MCF 10A (cell line): ENCODE measurements at regions not wholly inside any gene's neighbourhood (a gene's known extent, or its start where the extent isn't known, plus 50 kb on each side); places are given as distances from the start of the nearest gene placed in this dataset.

Source experiments
- BruUV-seq: library from RNA; stranded (reverse); fragments of 400-500 nt; replicated peaks from 2 replicates; lab custom pipeline; 2021; lab: Mats Ljungman, UMichigan
- CTCF ChIA-PET: fragments of 300-600 bp; sonication (Branson Sonifier 250); formaldehyde crosslinking; extraction: SDS; loops from one replicate; lab custom pipeline; 2021; ENCODE audit warnings: antibody characterized with exemption, inconsistent platforms; lab: Yijun Ruan, JAX
- POLR2A ChIA-PET: fragments of 300-600, 350-650 bp; sonication (Branson Sonifier 250); formaldehyde crosslinking; extraction: SDS; loops from one replicate; lab custom pipeline; 2020; ENCODE audit warnings: antibody characterized with exemption, inconsistent platforms; lab: Yijun Ruan, JAX
- DNase-seq: peaks from one replicate; pipeline ENCODE4 v3.0.0-alpha.2; 2018; ENCODE audit not compliant: unreplicated experiment
- H3K27ac Mint-ChIP-seq: one replicate; pipeline ENCODE4 v1.8.0; 2022; ENCODE audit warnings: mild to moderate bottlenecking, low read depth, mixed read lengths; ENCODE audit not compliant: unreplicated experiment
- H3K27me3 Mint-ChIP-seq: one replicate; pipeline ENCODE4 v1.8.0; 2022; ENCODE audit warnings: mixed read lengths; ENCODE audit not compliant: insufficient read depth, unreplicated experiment
- H3K36me3 Mint-ChIP-seq: one replicate; pipeline ENCODE4 v1.8.0; 2022; ENCODE audit warnings: mild to moderate bottlenecking, moderate library complexity, mixed read lengths; ENCODE audit not compliant: insufficient read depth, unreplicated experiment
- H3K4me1 Mint-ChIP-seq: one replicate; pipeline ENCODE4 v1.8.0; 2022; ENCODE audit warnings: mixed read lengths; ENCODE audit not compliant: insufficient read depth, unreplicated experiment
- H3K4me3 Mint-ChIP-seq: one replicate; pipeline ENCODE4 v1.8.0; 2022; ENCODE audit warnings: mild to moderate bottlenecking, moderate library complexity, mixed read lengths; ENCODE audit not compliant: unreplicated experiment
- H3K9me3 Mint-ChIP-seq: one replicate; pipeline ENCODE4 v1.8.0; 2022; ENCODE audit warnings: mixed read lengths; ENCODE audit not compliant: unreplicated experiment
- intact Hi-C: fragments of 100-400 bp; cut with micrococcal nuclease; formaldehyde crosslinking; loops from 2 replicates; pipeline ENCODE4 v1.14.1; 2022
- TF ChIP-seq, protein P1 (sequence below): fragments of 200-600 bp; IDR thresholded peaks from one replicate; pipeline ENCODE4 v1.8.0; 2022; ENCODE audit warnings: antibody characterized with exemption, mild to moderate bottlenecking; ENCODE audit not compliant: unreplicated experiment

DNA sequence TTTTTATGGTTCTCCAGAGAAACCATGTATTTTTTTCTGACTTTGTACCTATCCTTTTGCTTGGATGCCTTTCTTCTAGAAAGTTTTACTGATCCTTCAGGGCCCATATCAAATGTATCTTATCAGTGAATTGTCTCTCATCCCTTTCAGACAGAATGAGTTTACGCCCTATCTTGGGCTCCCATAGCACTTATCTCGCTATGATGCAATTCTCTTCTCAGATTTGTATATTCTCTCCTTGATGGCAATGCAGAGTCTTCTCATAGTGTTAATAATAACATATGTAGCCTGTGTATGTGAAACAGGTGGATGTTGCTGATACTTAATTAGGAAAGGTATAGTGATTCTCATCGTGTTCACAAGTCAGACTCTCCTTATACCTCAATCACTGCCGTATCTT lies 336.2 kb downstream of the UTRN start:
- H3K4me1 Mint-ChIP-seq: no peaks in the 10 kb centered on the region
- no peaks in the 10 kb centered on the region for H3K27me3 Mint-ChIP-seq
- TF ChIP-seq, protein P1, sequence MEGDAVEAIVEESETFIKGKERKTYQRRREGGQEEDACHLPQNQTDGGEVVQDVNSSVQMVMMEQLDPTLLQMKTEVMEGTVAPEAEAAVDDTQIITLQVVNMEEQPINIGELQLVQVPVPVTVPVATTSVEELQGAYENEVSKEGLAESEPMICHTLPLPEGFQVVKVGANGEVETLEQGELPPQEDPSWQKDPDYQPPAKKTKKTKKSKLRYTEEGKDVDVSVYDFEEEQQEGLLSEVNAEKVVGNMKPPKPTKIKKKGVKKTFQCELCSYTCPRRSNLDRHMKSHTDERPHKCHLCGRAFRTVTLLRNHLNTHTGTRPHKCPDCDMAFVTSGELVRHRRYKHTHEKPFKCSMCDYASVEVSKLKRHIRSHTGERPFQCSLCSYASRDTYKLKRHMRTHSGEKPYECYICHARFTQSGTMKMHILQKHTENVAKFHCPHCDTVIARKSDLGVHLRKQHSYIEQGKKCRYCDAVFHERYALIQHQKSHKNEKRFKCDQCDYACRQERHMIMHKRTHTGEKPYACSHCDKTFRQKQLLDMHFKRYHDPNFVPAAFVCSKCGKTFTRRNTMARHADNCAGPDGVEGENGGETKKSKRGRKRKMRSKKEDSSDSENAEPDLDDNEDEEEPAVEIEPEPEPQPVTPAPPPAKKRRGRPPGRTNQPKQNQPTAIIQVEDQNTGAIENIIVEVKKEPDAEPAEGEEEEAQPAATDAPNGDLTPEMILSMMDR: no peak
- no TSS peak for BruUV-seq
- CTCF ChIA-PET: interaction anchor here (0.8 kb wide), 1 partner anchor 406 kb away, joined by 4 read pairs; no protein-coding TSS in a partner anchor
- no peak for DNase-seq
- intact Hi-C loops: no loop called here
- POLR2A ChIA-PET: no interaction called here
- no peak overlapping the region for H3K27ac Mint-ChIP-seq
- H3K9me3 Mint-ChIP-seq: no peaks in the 10 kb centered on the region
- no peak overlapping the region for H3K4me3 Mint-ChIP-seq
- H3K36me3 Mint-ChIP-seq: no peaks in the 10 kb centered on the region

DNA sequence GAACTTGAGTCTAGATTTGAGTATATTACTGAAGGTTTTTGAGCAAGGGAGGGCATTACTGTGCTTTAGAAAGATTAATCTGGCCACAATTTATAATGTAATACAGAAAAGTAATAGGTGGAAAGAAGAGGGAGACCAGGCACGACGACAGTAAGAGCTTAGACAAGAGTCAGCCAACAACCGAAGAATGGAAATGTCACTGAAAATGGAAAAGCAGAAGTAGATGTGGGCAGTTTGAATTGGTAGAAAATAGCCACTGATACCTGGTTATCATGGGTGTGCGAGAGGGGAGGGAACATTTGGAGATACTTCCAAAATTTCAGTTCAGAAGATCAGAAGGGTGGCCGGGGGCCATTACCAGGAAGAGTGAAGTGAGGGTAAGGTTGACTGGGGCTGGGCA lies 339.1 kb downstream of the UTRN start:
- Mint-ChIP-seq H3K4me3 (no peak overlapping the region), H3K9me3 (no peaks in the 10 kb centered on the region), H3K36me3 (no peaks in the 10 kb centered on the region), H3K27me3 (no peaks in the 10 kb centered on the region), H3K27ac (no peak overlapping the region), H3K4me1 (no peaks in the 10 kb centered on the region)
- no TSS peak for BruUV-seq
- ChIA-PET CTCF (no interaction called here), POLR2A (no interaction called here)
- TF ChIP-seq, protein P1: no peak
- intact Hi-C loops: no loop called here
- DNase-seq: no peak

DNA sequence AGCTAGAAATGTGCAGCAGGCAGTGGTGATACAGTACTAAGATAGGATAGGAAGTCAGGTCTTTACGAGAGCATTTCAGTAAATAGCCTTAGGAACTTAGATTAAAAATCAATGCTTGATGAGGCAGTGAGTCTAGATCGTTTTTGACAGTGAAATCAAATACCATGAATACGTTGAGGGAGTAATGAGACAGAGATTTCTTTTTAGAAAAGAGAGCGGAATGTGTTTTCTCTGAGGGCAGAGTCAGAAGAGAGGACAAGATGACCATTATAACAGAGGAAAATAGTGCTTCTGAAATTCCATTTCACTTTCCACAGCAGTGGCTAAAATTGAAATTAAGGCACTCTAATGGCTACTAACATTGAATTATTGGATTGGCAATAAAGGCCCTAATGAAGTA lies 339.6 kb downstream of the UTRN start:
- ChIA-PET POLR2A (no interaction called here), CTCF (no interaction called here)

DNA sequence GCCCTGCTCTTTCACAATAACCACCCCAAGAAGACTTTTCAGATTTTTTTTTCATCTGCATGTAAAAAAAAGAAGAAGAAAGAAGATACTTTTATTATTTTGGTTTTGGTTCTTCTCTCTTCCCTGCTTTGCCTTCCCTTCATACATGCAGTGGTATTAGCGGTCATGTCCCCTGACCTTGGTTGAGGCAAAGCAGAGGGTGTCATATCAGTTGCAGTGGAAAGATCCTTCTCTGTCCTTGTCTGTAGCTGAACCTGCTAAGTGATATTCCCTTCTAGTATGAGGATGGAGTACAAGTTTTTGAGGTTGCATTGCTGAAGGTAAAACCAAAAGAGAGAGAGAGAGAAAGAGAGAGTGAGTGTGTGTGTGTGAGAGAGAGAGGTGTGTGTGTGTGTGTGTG lies 345.7 kb downstream of the UTRN start:
- no peaks in the 10 kb centered on the region for H3K27me3 Mint-ChIP-seq
- no TSS peak for BruUV-seq
- DNase-seq: no peak
- POLR2A ChIA-PET: no interaction called here
- H3K27ac Mint-ChIP-seq: no peak overlapping the region
- H3K36me3 Mint-ChIP-seq: no peaks in the 10 kb centered on the region
- no peak overlapping the region for H3K4me3 Mint-ChIP-seq
- intact Hi-C loops: no loop called here
- TF ChIP-seq, protein P1: no peak
- CTCF ChIA-PET: interaction anchor here (0.7 kb wide), 1 partner anchor 57 kb away, joined by 4 read pairs; no protein-coding TSS in a partner anchor
- no peaks in the 10 kb centered on the region for H3K4me1 Mint-ChIP-seq
- no peaks in the 10 kb centered on the region for H3K9me3 Mint-ChIP-seq

More for the DNA sequence above, 339.6 kb downstream of the UTRN start:
- no peak overlapping the region for H3K4me3 Mint-ChIP-seq
- H3K27ac Mint-ChIP-seq: no peak overlapping the region
- BruUV-seq: no TSS peak
- no peaks in the 10 kb centered on the region for H3K9me3 Mint-ChIP-seq
- H3K4me1 Mint-ChIP-seq: no peaks in the 10 kb centered on the region
- intact Hi-C loops: no loop called here
- no peaks in the 10 kb centered on the region for H3K27me3 Mint-ChIP-seq
- no peak for DNase-seq
- TF ChIP-seq, protein P1: no peak
- no peaks in the 10 kb centered on the region for H3K36me3 Mint-ChIP-seq
